ENCODE measurements at regions not wholly inside any gene's neighbourhood (a gene's known extent, or its start where the extent isn't known, plus 50 kb on each side); places are given as distances from the start of the nearest gene placed in this dataset.

DNA sequence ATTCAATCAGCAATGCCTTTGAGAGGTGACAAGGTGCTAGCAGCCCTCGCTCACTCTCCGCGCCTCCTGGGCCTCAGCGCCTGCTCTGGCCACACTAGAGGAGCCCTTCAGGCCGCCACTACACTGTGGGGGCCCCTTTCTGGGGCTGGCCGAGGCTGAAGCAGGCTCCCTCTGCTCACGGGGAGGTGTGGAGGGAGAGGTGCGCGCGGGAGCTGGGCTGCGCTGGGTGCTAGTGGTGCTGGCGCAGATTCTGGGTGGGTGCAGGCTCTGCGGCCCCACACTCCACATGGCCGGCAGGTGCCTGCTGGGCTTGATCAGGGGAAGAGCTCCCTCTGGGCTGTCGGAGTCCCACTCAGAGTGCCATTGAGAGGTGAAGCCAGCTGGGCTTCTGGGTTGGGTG lies 351.0 kb downstream of the GASK1B start:
- DNase-seq = no peak
- intact Hi-C loops (cut with DNase I) = no loop called here

DNA sequence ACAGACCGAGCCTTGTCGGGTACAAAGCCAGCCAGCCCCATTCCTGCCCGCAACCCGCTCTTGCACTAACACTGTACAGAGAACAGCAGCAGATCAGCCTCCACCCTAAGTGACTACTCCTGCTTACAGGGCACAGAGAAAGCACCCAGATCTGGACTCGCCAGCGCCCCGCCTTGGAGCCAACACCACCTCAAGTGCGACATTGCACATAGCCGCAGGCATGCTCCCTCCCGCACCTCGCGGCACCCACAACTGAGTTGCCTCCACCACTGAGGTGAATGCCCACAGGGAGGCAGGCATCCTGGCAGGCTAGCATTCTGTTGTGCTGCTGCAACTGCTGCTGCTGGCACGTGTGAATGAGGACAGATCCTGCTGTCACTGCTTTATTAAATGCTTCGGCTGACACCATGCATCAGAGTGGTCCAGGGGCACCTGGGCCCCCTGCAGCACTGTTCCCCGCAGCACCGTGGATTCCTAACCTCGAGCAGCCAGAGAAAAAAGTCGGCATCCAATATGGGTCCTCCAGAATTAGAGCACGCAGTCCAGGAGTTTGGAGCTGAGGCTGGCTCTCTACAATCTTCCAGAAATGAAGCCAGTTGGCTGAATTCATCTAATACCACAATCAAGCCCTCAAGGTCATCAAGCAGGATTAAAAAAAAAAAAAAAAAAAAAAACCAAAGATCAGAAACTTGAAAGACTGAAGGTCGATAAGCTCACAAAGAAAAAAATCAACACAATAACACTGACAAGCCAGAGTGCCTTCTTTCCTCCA lies 352.9 kb downstream of the GASK1B start:
- intact Hi-C loops (cut with DNase I) = no loop called here
- no peak for DNase-seq

DNA sequence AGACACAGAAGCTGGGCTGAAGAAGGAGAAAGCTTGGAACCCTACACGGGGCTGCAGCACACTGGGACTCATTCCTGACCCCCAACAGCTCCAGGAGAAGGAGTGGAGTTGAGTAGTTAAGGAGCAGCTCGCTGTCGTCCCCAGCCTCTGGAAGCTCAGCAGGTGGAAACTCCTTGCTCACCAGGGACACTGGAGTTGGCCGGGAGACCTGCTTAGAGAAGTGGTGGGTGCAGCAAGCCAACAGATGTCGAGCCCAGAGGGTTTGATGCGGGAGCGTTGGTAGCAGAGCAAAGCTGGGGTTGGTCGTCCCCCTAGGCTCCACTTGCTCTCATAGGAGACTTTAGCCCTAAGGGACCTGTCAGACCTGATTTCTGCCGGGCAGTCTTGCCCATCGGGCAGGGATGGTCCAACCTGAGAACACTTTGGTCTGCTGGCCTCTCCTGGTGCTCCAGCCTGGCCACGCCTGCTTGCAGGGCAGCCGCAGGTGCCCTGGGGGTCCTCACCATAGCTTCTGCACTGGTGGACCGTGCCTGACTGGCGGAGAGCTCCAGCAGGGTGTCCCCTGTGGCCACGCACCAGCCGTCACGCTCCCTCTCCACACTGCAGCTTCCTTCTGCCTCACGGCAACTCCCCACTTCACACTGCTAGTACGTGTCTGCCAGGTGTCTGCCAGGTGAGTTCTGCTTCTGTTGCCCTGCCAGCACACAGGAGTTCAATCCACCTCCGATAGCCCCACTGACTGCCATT lies 353.7 kb downstream of the GASK1B start:
- no peak for DNase-seq
- intact Hi-C loops (cut with DNase I) = no loop called here

DNA sequence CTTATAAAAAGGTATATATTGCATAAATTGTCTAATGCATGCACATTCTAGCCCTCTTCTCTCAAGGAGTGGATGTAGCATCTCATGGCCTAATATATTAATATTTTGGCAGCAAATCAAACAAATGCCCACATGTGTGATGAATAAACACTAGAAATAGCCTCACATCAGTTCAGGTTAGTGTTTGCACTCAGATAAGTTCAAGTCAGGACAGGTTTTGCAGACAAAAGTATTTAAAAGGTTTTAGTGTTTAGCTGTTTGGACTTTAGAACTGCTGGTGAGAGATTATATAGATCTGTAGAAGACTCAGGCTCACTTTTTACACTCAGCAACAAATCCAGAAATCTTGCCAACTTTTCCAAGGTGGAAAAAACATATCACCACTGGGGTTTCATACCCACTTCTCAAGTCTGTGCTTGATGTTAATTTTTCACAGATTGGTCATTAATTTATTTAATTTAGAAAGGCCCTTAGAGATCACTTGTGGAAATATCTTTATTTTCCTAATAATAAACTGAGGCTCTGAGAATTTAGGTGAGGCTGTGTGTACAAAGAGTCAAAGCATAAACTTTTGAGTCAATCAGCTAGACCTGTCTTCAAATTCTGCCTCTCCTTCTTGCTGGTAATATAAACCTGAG lies 362.6 kb downstream of the GASK1B start:
- DNase-seq = no peak
- intact Hi-C loops (cut with DNase I) = no loop called here

DNA sequence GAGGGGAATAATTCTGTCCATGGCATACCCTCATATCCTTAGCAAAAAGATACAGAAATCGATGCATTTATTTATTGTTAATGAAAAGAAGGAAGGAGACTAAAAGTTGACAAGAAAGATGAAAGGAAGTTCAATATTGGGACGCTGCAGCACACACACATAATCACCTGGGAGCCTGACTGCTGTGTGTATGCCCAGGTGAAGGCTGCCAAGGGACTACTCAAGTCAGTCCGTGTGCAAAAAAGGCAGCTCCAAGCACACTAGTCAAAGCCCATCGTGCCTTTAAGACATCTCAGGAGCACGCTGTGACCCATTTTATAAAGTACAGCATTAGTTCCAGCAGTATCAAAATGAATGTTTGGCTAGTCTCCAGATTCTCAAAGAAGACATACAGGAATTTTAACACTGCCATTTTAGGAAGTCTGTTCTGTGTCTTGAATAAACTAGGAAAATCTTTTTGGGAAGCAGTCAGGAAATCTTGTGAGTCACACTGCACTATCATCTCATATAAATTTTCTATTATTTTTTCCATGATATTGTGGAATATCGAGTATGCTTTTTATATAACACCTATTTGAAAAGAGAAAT lies 363.9 kb downstream of the GASK1B start:
- intact Hi-C loops (cut with DNase I) = loop anchor here (10.0 kb wide), 1 partner anchor 584 kb away; the partner anchor contains the start of gene GRIA2

DNA sequence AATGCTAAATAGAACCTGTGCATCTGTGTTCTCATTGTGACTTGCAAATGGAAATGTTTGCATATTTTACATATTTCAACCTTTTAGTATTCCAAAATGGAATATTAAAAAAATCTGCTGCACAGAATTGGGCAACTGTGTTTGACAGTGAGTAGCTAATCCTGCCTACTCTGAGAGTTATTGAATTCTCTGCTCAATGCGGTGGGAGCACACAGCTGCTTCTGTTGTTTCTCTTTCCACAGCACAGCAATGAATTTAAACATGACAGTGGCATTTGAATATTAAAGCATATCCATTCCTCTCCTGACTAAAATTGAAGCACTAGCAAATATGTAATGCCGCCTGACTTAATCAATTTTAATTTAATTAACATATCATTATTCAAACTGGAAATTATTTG lies 366.6 kb downstream of the GASK1B start:
- intact Hi-C loops (cut with DNase I) = loop anchor here (10.0 kb wide), 1 partner anchor 581 kb away; the partner anchor contains the start of gene GRIA2
- peak in 12 of 42 donors; percentile 11 to 62 (median 34) for DNase-seq

More for the DNA sequence above, 363.9 kb downstream of the GASK1B start:
- no peak for DNase-seq

DNA sequence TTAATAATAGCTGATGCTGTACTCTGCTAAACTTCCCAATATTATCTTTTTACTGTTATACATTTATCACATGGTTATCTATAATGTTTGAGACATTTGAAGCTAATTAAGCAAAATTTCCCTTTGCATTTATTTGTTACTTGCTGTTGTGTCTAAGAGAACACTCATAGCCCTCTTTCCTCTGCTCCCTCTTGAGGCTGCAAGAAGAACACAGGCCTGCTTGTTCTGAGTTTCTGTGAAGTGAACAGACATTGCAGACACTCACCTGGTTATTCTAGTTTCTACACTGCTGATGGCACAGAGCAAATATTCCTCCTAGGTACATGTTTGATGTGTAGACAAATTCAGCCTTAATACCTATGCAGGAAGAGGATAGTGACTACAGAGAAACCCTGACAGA lies 367.8 kb downstream of the GASK1B start:
- intact Hi-C loops (cut with DNase I) = loop anchor here (10.0 kb wide), 1 partner anchor 580 kb away; the partner anchor contains the start of gene GRIA2
- DNase-seq = peak in 9 of 42 donors; percentile 6 to 66 (median 27)

DNA sequence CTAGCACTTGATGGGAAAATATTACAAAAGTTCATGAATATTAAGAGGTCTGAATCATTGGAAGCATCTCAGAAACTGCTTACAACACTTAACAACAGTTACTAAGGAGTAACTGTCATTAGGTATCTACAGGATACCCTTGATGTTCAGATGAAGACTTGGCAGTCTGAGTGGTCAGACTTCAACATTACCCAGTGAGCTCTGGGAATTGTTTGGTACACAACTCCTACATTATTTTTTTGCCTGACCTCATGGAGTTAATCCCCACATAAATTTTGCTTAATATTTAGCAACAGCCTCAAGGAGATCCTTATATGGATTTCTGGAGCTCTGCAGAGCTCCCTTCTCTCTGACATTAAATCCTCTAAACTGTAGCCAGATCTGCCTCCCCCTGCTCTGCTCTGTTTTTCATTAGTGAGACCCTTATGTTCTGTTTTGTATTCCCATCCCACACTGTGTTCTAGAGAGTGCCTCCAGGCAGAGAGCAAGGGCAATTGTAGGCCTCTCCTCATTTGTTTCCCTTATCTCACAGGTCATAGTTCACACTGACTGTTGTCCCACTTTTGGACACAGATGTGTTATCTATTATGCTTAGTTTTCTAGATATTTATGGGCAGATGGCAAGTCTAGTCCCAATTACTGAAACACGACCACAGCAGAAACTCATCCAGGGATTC lies 368.8 kb downstream of the GASK1B start:
- DNase-seq = no peak
- intact Hi-C loops (cut with DNase I) = loop anchor here (10.0 kb wide), 1 partner anchor 579 kb away; the partner anchor contains the start of gene GRIA2

DNA sequence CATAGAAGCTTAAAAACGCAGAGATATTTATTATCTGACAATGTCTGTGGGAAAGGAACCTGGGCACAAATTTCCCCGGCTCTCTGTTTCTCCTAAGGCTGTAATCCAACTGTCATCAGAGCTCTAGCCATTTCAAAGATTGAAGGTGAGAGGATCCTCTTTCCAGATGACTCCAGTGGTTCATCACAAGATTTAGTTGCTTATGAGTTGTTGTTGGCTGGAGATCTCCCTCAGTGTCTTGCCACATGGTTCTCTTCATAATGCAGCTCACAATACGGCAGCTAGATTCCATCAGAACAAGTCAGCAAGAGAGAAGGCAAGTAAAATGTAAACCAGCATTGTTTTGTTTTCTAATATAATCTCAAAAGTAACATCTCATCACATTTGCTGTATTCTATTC lies 369.4 kb downstream of the GASK1B start:
- intact Hi-C loops (cut with DNase I) = loop anchor here (10.0 kb wide), 1 partner anchor 579 kb away; the partner anchor contains the start of gene GRIA2
- no peak for DNase-seq

DNA sequence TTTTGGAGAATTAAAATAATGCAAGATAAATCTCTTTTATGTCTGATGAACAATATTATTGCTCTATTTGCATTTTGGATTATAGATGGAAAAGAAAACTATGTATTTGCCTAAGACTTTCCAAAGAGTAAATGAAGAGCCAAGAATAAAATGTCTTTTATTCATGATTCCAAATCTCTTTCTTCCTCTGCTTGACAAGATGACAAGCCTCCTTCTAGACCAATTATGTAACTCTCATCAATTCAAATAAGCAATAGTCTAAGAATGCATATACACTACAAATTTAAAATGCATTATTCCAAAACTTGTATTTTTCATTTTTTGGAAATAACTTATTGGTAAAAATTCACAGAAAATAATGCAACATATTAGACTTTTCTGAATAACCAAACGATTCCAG lies 377.3 kb downstream of the GASK1B start:
- intact Hi-C loops (cut with DNase I) = no loop called here
- DNase-seq = no peak

DNA sequence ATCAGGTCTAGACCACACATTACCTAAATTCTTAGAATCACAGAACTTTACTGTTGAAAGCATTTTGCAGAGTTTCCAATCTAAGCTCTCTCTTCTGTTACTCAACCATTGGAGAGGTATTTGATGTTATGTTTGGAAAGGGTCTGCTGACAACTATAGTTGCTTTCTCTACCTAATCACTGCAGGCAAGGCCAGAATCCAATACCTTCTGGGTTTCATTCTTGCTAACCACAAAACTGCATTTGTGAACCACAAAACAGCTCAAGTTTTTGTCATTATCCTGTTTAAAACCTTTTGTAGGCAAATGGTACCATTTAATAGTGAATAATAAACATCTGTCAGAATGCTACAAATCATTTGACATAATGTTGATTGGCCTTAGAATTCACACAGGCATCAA lies 380.1 kb downstream of the GASK1B start:
- intact Hi-C loops (cut with DNase I) = no loop called here
- DNase-seq = no peak

DNA sequence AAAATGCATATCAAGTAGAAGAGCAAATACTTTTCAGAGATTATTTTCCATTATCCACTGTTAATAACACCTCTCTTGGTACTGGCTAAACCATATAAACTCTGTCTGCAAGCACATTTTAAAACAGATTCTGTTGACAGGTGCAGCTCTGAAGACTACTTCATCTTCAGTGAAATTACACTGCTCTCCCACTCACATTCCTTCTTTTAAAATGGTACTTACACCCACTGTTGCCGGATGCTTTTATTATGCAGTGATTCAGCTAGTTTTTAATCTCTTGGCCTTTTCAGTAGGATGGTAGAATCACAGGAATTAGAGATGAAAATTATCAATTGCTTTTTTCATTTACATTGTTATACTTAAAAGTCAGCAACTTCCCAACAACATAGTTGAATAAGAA lies 381.6 kb downstream of the GASK1B start:
- intact Hi-C loops (cut with DNase I) = no loop called here
- peak in 6 of 42 donors; percentile 10 to 47 (median 17) for DNase-seq

DNA sequence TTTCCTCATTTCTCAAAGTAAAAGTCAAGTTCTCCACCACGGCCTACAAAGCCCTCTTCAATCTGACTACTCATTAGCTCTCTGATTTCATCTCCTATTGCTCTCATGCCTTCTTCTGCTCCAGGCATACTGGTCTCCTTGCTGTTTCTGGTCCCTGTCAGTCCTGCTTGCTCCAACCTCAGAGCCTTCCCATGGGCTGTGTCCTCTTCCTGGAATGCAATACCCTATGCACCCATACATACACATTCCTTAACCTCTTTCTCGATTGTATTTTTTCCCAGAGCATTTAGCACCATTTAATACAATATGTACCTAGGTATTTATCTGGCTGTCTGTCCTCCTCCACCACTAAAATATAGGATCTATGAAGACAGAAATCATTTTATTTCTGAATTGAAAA lies 385.2 kb downstream of the GASK1B start:
- intact Hi-C loops (cut with DNase I) = no loop called here
- DNase-seq = no peak

DNA sequence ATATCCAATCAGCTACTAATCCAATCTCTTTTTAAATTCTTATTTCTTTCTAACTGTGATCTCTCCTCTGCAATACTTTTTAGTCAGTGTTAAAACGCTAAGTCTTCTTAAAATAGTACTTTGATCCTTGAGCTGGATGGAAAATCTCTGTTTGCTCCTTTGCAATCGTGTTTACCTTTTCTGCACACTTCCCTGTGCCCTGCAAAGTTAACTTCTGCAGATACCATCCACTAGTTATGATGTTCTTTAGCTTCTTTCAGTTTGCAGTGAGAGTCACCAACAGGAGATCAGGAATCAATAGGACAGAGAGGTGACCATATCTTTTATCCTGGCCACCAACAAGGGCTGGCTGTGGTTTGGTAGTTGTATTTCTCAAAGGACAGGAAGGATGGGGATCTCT lies 391.5 kb downstream of the GASK1B start:
- DNase-seq = no peak

DNA sequence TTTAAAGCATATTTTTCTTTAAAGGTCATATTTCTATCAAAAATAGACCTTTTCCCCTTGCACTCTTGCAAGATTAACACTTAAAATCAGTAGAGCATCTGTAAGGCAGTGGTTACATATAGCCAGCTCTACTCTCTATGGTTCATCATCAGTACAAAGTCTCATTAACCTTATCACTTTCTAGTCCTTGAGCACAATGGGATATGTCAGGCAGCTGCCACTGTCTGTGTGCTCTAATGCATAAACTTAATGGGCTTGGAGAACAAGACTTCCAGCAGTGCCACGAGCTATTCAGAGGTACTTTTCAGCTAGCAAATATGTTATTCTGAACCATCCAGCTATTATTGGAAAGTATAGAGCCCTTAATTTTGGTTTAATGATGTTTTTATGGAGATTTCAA lies 393.7 kb downstream of the GASK1B start:
- DNase-seq = no peak
- intact Hi-C loops (cut with DNase I) = no loop called here

More for the DNA sequence above, 391.5 kb downstream of the GASK1B start:
- intact Hi-C loops (cut with DNase I) = no loop called here

DNA sequence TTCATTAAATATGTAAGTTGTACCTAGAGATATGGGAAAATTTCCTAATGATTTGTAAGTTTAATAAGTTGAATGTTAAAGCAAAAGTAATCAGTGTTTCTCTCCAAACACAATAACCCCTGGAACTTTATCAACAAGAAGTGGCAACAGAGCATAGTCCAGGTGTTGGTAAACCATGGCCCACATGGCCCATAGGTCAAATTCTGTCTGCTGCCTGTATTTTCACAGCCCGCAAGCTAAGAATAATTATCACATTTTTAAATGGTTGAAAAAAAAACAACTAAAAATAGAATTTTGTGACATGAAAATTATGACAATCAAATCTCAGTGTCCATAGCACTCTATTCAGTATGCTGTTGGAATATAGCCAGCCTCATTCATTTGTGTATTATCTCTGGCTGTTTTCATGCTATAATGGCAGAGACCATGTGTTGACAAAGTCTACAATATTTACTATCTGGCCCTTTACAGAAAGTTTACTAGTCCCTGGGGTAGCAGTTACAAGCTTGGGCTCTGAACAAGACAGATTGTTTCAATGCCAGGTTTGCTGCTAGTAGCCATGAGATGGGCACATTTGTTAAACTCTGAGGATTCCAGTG lies 395.8 kb downstream of the GASK1B start:
- intact Hi-C loops (cut with DNase I) = no loop called here
- no peak for DNase-seq

DNA sequence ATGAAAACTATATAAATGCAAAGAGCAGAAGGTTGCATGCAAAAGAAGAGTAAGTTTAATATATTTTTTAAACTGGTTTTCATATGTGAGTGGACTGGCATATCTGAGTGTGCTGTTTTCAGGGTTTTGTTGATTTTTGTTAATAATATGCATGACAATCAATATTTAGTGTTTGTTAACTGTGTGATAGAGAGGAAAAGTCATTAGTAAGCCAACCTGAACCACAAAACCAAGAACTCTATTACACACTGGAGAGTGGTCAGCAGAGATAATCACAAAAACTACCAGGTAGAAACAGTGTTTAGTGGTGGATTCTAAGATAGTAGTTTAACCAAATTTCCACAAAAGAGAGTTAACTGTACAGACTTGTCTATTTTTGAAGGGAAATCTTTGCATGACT lies 396.9 kb downstream of the GASK1B start:
- no peak for DNase-seq
- intact Hi-C loops (cut with DNase I) = no loop called here

DNA sequence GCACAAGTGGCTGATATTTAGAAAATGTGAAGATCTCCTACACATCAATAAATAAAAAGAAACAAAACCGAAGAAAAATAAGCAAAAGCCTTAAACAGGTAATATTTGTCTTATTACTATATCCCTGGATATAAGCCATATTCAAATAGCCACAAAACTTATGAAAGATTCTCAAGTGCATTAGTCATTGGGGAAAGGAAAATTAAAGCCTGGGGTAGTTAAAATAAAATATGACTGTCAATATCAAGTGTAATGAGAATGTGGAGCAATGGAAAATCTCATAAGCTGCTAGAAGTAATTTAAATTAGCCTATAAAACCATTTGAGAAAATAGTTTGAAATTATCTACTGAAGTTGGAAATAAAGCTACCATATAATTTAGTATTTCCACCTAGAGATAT lies 399.9 kb downstream of the GASK1B start:
- DNase-seq = no peak
- intact Hi-C loops (cut with DNase I) = no loop called here
